ENCODE measurements at regions not wholly inside any gene's neighbourhood (a gene's known extent, or its start where the extent isn't known, plus 50 kb on each side); places are given as distances from the start of the nearest gene placed in this dataset.
A peak's percentile ranks its signal among the peaks of the same experiment; 100 is the strongest.

DNA sequence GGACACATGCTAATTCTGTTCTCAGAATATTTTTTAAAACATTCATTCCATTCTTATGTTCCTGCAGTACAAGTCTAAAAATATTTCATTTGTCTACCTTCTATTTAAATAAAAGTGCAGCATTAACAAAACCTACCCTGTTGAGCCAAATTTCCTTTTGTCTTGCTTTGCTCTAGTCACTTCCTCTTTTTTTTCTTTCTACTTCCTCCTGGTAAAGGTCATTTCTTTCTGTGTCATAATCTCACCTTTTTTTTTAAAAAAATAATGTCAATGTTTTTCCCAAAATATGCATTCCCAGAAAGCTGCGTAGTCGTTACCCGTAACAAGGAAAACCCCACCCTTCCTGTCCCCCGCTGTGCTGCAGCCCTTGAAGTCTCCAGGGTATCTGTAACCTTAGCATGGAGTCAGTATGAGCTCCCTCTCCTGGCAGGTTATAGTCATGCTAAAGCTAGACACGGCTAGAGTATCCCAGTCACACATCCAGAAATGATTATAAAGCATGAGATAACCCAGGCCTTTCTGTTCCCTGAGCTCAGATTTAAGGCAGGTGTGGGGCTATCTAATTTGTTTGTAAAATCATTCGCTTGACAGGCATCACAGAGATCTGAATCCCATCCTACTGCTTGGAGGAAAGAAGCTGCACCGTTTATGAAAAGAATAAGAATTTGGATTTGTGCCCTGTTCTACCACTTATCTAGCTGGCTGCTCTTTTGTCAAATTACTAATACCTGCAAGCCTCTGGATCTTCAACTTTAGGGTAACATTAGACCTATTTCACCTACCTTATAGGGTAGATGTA is 51.1 kb upstream of the EED start:
- DNase-seq (ENCODE audit: low read depth), result peak; percentile 60

DNA sequence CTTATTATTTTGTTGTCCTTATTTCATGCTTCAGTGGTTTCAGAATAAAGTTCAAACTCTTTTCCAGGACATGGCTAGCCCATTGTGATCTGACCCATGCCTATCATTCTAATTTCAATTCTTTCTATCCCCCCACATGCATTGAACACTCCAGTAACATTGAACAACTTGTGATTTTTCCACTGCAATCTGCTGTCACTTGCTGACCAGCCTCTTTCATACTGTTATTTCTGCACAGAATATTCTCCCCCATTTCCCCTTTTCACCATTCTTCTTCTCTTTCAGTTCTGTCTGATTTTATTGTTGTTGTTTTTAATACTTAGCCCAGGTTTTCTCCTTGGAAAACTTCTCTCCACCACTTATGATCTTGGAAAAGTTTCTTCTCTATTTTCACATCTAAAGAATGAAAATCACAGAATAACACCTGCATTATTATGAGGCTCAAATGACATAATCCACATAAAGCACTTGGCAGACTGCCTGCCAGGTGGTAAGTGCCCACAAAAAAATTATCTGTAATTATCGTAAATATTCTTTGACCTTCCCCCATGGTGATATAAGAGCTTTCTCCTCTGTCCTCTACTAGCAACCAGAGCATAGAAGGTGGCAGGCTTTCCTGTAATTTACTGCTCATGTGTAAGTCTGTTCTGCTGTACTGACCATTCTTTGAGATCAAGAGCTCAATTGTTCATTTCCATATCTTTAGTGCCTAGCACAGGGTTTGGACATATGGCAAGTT is 51.9 kb upstream of the EED start:
- no peak for DNase-seq (ENCODE audit: low read depth)

DNA sequence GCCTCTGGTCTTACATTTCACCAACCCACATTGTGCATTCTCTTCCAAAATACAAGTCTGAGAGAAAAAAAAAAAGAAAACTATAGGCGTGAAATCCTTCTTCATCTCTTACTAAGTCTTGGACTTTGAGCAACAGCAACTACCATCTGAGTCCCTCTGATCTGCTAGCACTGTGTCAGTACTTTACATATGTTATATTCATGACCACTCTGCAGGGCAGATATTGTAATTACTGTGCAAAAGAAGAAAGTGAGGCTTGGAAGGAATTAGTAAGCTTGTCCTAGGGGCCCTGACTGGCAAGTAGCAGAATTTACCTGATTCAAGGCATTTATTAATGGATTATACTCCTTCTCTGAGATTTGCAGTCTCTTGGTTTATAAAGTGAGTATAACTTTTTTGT is 52.7 kb upstream of the EED start:
- DNase-seq (ENCODE audit: low read depth), result no peak

GRCh38 chr11:86187027-86187426 is 57.5 kb upstream of the EED start:
- DNase-seq (ENCODE audit: low read depth), result no peak

DNA sequence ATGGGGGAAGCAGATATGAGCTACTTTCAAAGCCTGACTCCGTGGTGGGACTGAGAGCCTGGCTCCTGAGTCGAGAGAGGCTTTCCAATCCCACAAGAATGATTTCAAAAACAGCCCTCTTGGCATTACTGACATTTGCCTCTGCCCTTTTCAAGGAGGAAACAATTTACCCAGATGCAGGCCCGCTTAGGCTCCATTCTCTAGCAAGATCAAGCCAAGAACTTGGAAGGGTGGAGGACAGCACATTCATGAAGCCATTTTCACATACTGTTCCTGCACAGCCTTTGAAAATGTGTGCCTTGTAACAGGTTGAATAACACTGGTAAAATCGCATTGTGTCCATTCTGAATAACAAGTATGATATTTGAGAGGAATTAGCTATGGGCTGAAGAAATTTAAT is 58.2 kb upstream of the EED start:
- no peak for DNase-seq (ENCODE audit: low read depth)

DNA sequence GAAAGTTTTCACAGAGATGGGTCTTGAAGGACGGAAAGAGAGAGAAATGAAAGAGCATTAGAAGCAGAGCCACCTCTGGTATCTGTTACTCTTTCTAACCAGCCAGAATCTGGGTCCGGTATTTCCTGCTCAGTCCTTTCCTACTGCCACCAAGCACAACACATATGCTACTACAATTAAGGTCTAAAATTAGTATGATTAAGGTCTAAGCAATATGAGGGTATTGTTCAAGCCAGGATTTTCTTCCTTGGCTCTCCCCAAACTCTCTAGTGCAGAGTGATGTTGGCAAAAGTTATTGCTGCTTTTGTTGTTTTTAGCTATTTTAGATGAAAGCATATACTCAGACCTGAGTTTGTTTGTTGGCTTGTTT is 59.2 kb upstream of the EED start:
- DNase-seq (ENCODE audit: low read depth), result no peak

DNA sequence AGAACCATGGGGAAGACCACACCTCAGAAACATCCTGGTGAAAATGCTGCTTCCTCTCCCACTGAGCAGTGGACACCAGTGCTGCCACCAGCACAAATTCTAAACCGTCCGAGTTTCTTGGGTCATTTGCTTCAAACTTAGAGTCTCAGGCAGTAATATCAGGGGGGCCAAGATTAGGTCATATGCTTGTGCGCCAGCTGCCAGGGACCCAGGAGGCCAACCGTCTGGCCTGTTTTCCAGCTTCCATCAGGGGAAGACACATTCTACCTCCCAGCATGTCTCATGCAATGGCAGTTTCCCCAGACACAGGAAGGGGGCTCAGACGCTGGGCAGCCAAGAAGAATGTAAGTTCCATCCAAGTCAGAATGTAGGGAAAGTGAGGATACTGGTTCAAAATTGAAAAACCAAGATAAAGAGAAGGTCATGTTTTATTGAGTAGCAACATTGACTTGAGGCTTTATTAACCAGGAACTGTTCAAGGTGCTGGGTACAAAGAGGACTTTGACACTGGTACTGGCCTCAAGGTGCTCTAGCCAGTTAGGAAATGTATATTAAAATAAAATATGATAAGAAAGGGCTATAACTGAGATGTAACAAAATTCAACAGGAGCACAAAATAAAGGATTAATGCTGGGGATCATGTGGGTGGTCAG is 59.7 kb upstream of the EED start:
- no peak for DNase-seq (ENCODE audit: low read depth)

GRCh38 chr11:86183694-86184093 is 60.9 kb upstream of the EED start:
- no peak for DNase-seq (ENCODE audit: low read depth)

DNA sequence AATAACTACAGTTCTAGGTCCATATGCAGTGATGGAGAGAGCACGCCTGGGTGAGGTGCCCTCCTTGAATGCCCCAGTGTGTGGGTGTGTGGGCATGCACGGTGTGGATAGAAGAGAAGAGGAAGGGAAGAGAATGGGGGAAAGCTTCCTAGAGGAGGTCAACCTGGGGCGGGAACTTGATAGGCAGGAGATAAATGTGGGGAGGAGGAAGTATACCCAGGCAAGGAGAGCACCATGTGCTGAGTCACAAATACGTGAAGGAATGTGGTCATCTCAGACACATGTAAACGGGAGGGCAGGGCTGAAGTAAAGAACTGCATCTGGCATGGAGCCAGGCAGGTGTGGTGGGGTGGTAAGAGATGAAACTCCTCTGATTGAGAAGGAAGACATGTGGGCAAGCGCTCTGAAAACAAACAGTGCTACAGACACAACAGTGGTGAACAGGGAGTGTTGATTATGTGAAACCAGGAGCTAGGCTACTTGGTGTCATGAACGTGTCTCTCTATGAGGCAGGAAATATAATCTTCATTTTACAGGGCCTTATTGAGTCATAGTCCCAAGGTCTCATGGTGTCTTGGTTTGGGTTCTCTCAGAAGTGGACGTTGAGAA is 61.5 kb upstream of the EED start:
- no peak for DNase-seq (ENCODE audit: low read depth)

GRCh38 chr11:86181379-86181778 is 63.2 kb upstream of the EED start:
- DNase-seq (ENCODE audit: low read depth), result no peak

GRCh38 chr11:86180851-86181250 is 63.7 kb upstream of the EED start:
- no peak for DNase-seq (ENCODE audit: low read depth)

- DNase-seq (ENCODE audit: low read depth), result no peak
These were observed 64.1 kb upstream of the EED start for GRCh38 chr11:86180423-86180822.

DNA sequence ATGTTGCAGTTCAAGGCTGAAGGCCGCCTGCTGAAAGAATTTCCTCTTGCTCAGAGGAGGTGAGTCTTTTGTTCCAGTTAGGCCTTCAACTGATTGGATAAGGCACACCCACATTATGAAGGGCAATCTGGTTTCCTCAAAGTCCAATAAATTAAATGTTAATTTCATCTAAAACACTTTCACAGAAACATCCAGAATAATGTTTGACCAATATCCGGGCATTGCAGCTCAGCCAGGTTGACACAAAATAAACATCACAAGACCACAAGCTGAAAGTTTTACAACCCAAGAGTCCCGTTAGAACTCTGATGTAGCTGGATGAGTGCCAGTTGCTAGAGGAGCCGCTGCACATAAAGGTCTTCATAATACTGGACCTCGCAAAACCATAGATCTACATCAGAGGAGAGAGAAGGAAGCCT is 64.9 kb upstream of the EED start:
- DNase-seq (ENCODE audit: low read depth), result no peak

DNA sequence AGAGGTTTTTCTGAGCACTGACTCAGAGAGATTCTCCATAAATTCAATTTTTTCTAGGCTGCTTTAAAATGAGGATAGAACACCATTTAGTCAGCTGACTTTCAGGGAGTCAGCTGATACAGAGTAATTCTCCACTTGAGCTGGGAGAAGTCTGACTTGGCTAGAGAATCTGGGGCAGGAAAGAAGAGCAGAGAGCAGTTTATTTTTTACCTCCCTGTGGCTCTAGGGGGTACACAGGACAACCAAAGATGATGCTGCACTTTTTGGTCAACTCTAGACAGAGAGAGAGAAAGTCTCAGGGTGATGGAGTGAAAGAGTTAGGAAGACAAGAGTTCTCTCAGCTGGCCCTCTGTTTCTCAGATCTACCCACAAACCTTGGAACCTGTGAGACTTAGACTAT is 67.3 kb upstream of the EED start:
- DNase-seq (ENCODE audit: low read depth), result no peak

- peak; percentile 9 for DNase-seq (ENCODE audit: low read depth)
These were observed 68.2 kb upstream of the EED start for GRCh38 chr11:86176165-86176884.

- no peak for DNase-seq (ENCODE audit: low read depth)
These were observed 68.9 kb upstream of the EED start for GRCh38 chr11:86175626-86176025.

DNA sequence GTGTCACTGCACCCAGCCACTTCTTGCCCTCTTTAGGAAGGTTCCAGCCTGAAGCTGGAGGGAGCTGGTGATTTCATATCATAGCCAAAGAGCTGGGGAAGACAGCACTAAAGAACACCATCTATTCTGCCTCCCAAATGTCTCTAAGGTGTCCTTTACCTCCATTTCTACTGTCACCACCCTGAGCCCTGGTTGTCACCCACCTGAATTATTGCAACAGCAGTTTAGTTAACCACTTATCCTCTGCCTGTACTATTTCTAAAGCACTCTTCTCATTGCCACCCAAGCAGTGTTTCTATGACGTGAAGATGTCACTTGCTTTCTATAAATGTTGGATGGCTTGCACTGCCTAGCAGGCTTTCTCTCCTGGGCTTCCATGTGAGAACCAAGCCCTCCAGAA is 69.4 kb upstream of the EED start:
- DNase-seq (ENCODE audit: low read depth), result no peak

GRCh38 chr11:86174101-86175046 is 70.2 kb upstream of the EED start:
- DNase-seq (ENCODE audit: low read depth), result no peak

DNA sequence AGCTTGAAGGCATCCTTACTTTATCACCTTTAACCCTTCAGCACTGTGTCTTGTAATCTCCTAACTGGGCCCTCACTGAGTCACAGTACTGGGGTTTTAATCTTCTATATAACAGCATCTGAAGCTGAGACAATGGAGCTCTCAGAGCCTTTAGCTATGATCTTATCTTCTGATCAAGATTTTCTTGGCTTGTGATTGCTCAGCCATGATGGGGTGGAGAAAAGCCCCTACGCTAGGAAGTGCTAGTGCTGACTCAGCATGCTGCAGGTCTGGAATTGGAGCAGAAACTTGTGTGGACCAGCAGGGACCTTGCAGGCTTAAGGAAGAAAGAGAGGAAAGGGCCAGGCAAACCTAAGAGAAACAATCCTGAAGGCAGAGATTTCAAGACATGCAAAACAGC is 71.7 kb upstream of the EED start:
- no peak for DNase-seq (ENCODE audit: low read depth)

- DNase-seq (ENCODE audit: low read depth), result no peak
These were observed 72.9 kb upstream of the EED start for GRCh38 chr11:86171627-86172026.
